ENCODE measurements at regions not wholly inside any gene's neighbourhood (a gene's known extent, or its start where the extent isn't known, plus 50 kb on each side); places are given as distances from the start of the nearest gene placed in this dataset.

GRCh38 chr16:55242667-55243066 is 81.3 kb upstream of the IRX6 start:
- DNase-seq: no peak

- no peak for DNase-seq
Observed at GRCh38 chr16:55248058-55248457, 75.9 kb upstream of the IRX6 start.

GRCh38 chr16:55248494-55248893 is 75.5 kb upstream of the IRX6 start:
- peak; percentile 49 for DNase-seq

GRCh38 chr16:55249361-55249760 is 74.6 kb upstream of the IRX6 start:
- DNase-seq: no peak

- DNase-seq: no peak
Observed at GRCh38 chr16:55249936-55250335, 74.1 kb upstream of the IRX6 start.

GRCh38 chr16:55250701-55251100 is 73.3 kb upstream of the IRX6 start:
- no peak for DNase-seq

- no peak for DNase-seq
Observed at GRCh38 chr16:55251151-55251550, 72.9 kb upstream of the IRX6 start.

GRCh38 chr16:55252577-55252976 is 71.4 kb upstream of the IRX6 start:
- DNase-seq: no peak

- no peak for DNase-seq
Observed at GRCh38 chr16:55253987-55254386, 70.0 kb upstream of the IRX6 start.

- DNase-seq: no peak
Observed at GRCh38 chr16:55255733-55256282, 68.2 kb upstream of the IRX6 start.

- no peak for DNase-seq
Observed at GRCh38 chr16:55256412-55257016, 67.5 kb upstream of the IRX6 start.

- peak; percentile 80 for DNase-seq
Observed at GRCh38 chr16:55257966-55258613, 65.9 kb upstream of the IRX6 start.

GRCh38 chr16:55261301-55261700 is 62.7 kb upstream of the IRX6 start:
- DNase-seq: no peak

- DNase-seq: no peak
Observed at GRCh38 chr16:55263271-55264250, 60.4 kb upstream of the IRX6 start.

- DNase-seq: no peak
Observed at GRCh38 chr16:55264949-55265348, 59.1 kb upstream of the IRX6 start.

- no peak for DNase-seq
Observed at GRCh38 chr16:55265926-55266325, 58.1 kb upstream of the IRX6 start.

GRCh38 chr16:55271945-55272513 is 52.0 kb upstream of the IRX6 start:
- DNase-seq: no peak

- no peak for DNase-seq
Observed at GRCh38 chr16:55272744-55273143, 51.3 kb upstream of the IRX6 start.

GRCh38 chr16:55273356-55273755 is 50.6 kb upstream of the IRX6 start:
- DNase-seq: no peak

- DNase-seq: no peak
Observed at GRCh38 chr16:55273959-55274358, 50.0 kb upstream of the IRX6 start.
